ENCODE measurements at regions not wholly inside any gene's neighbourhood (a gene's known extent, or its start where the extent isn't known, plus 50 kb on each side); places are given as distances from the start of the nearest gene placed in this dataset.
A peak's percentile ranks its signal among the peaks of the same experiment; 100 is the strongest.

DNA sequence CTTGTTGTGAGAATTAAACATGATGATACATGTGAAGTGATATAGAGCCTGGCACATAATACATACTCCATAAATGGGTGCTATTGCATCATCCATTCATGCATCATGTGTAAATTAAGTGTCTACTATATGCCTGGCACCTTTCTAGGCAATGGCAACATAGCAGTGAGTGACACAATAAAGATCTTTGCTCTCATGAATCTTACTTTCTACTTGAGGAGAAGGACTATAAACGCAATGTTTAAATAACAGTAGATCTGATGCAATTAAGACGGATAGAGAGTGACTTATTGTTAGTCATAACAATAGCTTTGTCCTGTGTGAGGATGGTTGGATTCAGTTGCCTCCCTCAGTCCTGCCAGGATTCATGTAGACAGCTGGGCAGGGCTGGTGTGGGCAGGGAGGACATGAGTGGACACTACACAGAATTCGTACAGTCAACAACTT, 88.4 kb upstream of the NPAS2 start:
- Mint-ChIP-seq H3K27me3 (peaks cover 22% of the 10 kb centered on the region), H3K4me3 (no peak overlapping the region), H3K4me1 (no peaks in the 10 kb centered on the region), H3K9me3 (peaks cover 3% of the 10 kb centered on the region), H3K36me3 (ENCODE audit: low read depth) (no peaks in the 10 kb centered on the region), H3K27ac (no peak overlapping the region)
- no peak for ATAC-seq (replicated peaks)

DNA sequence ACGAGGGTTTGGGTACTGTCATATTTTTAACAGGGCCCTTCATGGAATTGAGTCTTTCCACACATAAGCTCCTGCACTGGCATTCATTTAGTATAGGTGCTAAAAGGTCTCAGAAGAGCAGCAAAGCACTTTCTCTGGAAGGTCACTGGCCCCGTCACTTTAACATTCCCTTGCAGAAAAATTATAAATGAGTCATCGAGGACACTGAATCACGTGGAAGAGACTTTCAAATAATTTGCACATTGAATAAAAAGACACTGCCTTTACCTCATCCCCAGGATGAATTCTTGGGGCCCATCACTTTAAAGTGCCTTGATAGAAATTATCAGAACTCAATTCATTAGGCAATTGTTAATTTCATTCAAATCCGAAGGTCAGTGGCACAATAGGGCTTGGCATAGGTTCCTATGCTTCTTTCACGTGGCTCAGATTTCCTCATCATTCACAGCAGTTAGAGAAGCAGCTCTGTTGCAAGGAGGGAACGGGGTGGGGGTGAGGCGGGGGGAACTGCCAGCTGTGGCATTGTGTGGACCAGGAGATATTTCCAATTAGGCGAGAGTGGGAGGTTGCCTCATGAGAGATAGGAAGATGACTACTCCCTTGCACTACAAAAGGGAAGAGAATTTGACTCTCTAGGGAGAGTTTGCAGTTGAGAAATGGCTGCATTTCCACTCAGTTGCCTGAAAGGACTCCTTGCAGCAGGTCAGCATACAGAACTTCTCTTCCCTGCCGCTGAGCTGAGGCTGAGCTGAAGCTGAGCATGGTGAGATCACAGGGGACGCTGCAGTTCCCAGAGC, 86.3 kb upstream of the NPAS2 start:
- H3K4me1 Mint-ChIP-seq, result no peaks in the 10 kb centered on the region

DNA sequence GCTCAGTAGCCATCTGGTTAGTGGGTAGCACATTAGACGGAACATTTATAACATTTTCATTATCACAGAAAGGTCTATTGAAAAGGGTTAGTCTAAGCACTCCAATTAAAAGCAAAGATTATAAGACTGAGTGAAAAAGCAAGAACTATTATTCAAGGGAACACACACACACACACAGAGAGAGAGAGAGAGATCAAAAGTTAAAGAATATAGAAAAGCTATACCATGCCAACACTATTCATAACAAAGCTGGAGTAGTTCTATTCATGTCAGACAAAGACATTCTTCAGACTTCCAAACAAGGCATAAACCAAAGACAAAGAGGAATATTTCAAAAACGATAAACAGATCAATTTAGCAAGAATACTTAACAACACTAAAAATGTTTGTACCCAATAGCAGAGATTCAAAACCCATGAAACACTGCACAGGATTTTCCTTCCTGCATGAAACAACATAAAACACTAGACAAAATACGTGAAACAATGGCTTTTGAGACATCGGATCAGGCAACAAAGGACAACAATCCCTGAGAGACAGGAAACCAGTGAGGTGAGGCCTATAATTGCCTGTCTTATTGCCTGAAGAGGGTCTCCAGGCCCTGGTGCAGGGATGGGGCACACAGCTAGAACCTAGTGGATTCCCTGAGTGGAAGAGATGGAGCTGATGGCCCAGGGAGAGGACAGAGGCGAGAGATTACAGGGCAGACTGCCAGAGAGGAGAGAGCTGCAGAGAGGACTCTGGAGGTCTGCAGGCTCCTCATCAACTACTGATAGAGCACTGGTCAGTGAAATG, 83.6 kb upstream of the NPAS2 start:
- Mint-ChIP-seq H3K9me3 (no peaks in the 10 kb centered on the region), H3K4me1 (no peaks in the 10 kb centered on the region), H3K36me3 (ENCODE audit: low read depth) (no peaks in the 10 kb centered on the region), H3K27me3 (peaks cover 24% of the 10 kb centered on the region), H3K4me3 (no peak overlapping the region), H3K27ac (no peak overlapping the region)
- ATAC-seq (replicated peaks), result no peak

More for the DNA sequence above, 86.3 kb upstream of the NPAS2 start:
- Mint-ChIP-seq H3K27ac (no peak overlapping the region), H3K4me3 (no peak overlapping the region), H3K9me3 (peaks cover 3% of the 10 kb centered on the region), H3K27me3 (peaks cover 25% of the 10 kb centered on the region), H3K36me3 (ENCODE audit: low read depth) (no peaks in the 10 kb centered on the region)
- no peak for ATAC-seq (replicated peaks)

DNA sequence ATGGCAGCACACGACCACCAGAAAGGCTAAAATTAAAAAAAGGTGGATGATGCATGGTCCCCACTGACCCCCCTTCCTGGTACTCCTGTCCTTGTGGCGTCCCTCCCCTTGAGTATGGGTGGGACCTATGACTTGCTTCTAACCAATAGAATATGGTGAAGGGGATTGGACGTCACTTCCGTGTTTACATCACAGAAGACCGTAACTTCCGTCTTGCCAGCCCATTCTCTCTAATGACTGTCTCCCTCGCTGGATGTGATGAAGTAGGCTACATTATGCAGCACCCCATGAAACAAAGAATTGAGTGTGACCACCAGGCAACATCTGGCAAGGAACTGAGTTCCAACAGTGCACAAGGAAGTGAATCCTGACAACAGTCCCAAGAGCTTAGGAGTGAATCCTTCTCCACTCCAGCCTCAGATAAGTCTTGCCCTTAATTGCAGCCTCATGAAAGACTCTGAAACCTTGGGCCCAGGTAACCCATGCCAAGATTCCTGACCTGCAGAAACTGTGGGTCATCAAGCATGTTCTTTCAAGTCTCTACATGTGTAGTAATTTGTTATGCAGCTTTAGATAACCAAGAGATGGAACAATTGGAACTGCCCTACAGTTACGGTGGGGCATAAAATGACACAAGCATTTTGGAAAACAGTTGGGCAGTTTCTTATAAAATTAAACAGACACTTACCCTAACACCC, 80.1 kb upstream of the NPAS2 start:
- Mint-ChIP-seq H3K4me3 (no peak overlapping the region), H3K9me3 (no peaks in the 10 kb centered on the region), H3K4me1 (no peaks in the 10 kb centered on the region), H3K27ac (no peak overlapping the region), H3K36me3 (ENCODE audit: low read depth) (no peaks in the 10 kb centered on the region), H3K27me3 (peaks cover 14% of the 10 kb centered on the region)
- ATAC-seq (replicated peaks), result no peak

DNA sequence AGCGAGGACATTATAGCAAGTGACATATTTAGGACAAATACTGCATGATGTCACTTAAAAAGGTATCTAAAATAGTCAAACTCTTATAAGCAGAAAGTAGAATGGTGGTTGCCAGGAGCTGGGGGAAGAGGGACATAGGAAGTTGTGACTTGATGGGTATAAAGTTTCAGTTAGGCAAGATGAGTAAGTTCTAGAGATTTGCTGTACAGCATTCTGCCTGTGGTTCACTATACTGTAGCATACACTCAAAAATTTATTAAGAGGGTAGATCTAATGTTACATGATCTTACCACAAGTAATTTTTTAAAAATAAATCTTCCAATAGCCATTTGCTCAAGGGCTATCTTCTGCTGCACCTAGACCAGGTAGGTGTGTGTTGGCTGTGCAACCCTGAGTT, 78.1 kb upstream of the NPAS2 start:
- Mint-ChIP-seq H3K27ac (no peak overlapping the region), H3K4me3 (no peak overlapping the region), H3K9me3 (no peaks in the 10 kb centered on the region), H3K4me1 (no peaks in the 10 kb centered on the region), H3K36me3 (ENCODE audit: low read depth) (no peaks in the 10 kb centered on the region), H3K27me3 (peaks cover 5% of the 10 kb centered on the region)
- peak; percentile 92 for ATAC-seq (replicated peaks)

DNA sequence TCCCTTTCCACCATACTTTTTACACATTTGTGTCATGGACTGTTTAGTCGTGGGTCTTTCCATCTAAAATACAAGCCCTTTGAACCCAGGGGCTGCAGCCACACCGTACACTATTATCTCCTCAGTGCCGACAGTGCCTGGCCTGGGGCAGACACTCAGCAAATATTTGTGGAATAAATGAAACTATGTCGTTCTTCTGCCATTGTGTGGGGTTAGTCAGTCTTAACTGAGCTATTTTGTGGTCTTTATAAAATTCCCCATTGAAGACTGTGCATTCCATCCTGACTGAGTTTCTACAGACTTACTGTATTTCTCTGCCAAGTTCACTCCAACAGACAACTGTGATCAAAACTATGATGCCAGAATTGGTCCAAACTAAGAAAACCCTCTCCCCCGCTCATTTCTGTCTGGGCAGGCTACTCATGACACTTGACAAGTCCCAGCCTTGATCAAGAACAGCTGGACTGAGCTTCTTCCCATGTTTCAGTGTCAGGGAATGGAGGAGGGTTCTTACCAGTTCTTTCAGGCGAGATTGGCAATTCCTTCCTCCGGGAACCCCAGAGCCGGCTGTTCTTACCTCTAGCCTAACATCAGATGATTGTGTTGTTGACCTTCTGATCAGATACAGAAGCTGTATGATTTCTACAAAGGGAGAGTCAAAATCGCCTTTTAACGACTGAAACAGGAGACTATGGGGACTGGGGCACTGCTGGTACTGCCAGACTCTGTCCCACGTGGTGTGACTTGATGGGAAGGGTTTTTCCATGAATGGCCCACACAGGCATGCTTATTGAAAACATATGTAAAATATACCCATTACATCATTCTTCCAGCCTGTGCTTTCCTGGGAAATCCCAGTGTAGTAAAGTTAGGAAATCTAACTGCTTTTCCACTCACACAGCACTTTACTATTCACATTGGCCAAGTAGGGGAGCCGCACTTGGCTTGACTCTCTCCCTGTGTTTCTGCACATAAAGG, 77.4 kb upstream of the NPAS2 start:
- Mint-ChIP-seq H3K4me1 (no peaks in the 10 kb centered on the region), H3K9me3 (no peaks in the 10 kb centered on the region), H3K4me3 (no peak overlapping the region), H3K27me3 (peaks cover 5% of the 10 kb centered on the region), H3K27ac (no peak overlapping the region), H3K36me3 (ENCODE audit: low read depth) (no peaks in the 10 kb centered on the region)
- ATAC-seq (replicated peaks), result peak; percentile 71

DNA sequence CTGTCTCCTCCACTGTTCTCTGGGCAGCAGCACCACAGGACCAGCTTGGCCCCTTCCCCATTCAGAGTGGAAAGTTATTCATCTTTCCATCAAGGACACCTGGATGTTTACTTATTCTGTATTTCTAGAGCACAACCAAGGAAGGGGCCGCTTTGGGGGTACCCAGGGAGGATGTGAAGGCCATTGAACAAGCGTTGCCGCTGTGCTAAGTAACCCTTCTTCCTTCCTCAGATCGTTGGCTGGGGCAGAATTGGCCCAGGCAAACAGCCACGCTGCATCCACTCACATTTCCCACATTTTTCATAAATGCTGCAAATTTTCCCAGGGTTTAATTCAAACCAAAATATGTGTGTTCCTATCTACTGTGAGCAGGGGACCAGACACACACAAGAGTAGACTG, 76.2 kb upstream of the NPAS2 start:
- H3K27me3 Mint-ChIP-seq, result peaks cover 2% of the 10 kb centered on the region
- no peak overlapping the region for H3K27ac Mint-ChIP-seq
- no peaks in the 10 kb centered on the region for H3K9me3 Mint-ChIP-seq
- ATAC-seq (replicated peaks), result no peak
- H3K4me3 Mint-ChIP-seq, result no peak overlapping the region
- H3K36me3 Mint-ChIP-seq (ENCODE audit: low read depth), result no peaks in the 10 kb centered on the region
- no peaks in the 10 kb centered on the region for H3K4me1 Mint-ChIP-seq

DNA sequence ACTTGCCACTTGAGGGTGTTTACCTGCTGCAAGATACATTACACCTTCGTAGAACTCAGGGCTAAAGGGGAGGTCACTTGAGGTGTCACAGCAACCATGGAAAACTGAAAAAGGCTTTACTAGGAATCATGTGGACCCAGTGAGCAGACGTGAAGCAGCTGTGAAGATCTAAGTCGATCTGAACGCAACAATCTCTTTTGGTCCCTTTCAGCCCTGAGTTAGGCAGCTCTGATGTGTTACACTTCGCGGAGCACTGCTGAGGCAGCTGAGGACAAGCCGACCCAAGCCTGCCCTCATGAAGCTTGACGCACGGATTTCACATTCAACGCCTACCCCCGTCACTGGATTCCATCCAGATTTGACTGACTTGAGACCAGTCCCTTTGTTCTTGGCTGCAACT, 75.8 kb upstream of the NPAS2 start:
- no peak overlapping the region for H3K4me3 Mint-ChIP-seq
- H3K9me3 Mint-ChIP-seq, result no peaks in the 10 kb centered on the region
- H3K27me3 Mint-ChIP-seq, result no peaks in the 10 kb centered on the region
- H3K36me3 Mint-ChIP-seq (ENCODE audit: low read depth), result no peaks in the 10 kb centered on the region
- no peak for ATAC-seq (replicated peaks)
- no peak overlapping the region for H3K27ac Mint-ChIP-seq
- H3K4me1 Mint-ChIP-seq, result no peaks in the 10 kb centered on the region

DNA sequence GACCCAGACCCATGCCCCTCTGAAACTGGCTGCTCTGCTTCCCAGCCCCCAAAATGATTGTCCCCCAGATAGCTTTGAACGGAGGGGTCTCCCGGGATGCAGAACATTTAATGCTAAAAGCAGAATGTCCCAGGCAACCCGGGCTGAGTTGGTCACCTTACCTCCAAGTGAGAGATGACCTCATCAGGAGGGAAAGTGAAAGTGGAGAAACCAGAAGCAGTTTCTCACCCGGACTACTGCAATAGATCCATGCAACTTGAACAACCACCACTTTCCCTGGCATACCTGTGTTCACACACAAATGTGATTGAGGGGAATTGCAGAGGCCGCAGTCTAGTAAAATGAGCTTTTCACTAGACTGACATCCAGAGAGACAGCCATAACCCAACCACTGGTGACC, 75.3 kb upstream of the NPAS2 start:
- H3K4me3 Mint-ChIP-seq, result no peak overlapping the region
- H3K9me3 Mint-ChIP-seq, result no peaks in the 10 kb centered on the region
- H3K27ac Mint-ChIP-seq, result no peak overlapping the region
- no peaks in the 10 kb centered on the region for H3K36me3 Mint-ChIP-seq (ENCODE audit: low read depth)
- no peak for ATAC-seq (replicated peaks)
- no peaks in the 10 kb centered on the region for H3K27me3 Mint-ChIP-seq
- no peaks in the 10 kb centered on the region for H3K4me1 Mint-ChIP-seq

DNA sequence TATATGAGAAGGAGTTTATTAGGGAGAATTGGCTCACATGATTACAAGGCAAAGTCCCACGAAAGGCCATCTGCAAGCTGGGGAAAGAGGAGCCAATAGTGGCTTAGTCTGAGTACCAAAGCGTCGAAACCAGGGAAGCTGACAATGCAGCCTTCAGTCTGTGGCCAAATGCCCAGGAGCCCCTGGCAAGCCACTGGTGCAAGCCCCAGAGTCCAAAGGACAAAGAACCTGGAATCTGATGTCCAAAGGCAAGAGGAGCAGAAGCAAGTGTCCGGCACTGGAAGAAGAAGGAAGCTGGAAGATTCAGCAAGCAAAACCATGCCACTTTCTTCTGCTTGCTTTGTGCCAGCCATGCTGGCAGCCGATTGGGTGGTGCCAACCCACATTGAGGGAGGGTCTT, 74.3 kb upstream of the NPAS2 start:
- Mint-ChIP-seq H3K36me3 (ENCODE audit: low read depth) (no peaks in the 10 kb centered on the region), H3K9me3 (no peaks in the 10 kb centered on the region), H3K27me3 (no peaks in the 10 kb centered on the region), H3K4me1 (no peaks in the 10 kb centered on the region), H3K4me3 (no peak overlapping the region), H3K27ac (no peak overlapping the region)
- ATAC-seq (replicated peaks), result no peak

DNA sequence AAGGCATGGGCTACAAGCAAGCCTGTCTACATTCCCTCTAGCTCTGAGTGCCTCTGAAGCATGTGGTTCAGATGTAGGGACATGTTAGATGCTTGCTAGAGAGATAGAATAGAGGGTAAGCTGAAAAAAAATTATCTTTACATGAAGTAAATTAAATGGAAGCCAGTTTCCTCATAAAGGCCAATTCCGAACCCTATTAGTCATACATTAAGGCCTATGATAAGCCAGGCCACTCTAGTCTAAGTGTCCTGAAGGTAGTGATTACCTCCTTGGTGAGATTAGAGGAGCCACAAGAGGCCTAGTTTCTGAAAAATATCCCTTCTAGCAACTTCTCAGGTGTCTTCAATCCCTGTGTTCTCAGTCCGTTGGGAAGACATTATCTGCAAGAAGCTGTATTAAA, 72.4 kb upstream of the NPAS2 start:
- no peak overlapping the region for H3K27ac Mint-ChIP-seq
- no peak overlapping the region for H3K4me3 Mint-ChIP-seq
- H3K27me3 Mint-ChIP-seq, result peaks cover 3% of the 10 kb centered on the region
- H3K4me1 Mint-ChIP-seq, result peaks cover 5% of the 10 kb centered on the region
- H3K9me3 Mint-ChIP-seq, result no peaks in the 10 kb centered on the region
- no peaks in the 10 kb centered on the region for H3K36me3 Mint-ChIP-seq (ENCODE audit: low read depth)
- no peak for ATAC-seq (replicated peaks)

DNA sequence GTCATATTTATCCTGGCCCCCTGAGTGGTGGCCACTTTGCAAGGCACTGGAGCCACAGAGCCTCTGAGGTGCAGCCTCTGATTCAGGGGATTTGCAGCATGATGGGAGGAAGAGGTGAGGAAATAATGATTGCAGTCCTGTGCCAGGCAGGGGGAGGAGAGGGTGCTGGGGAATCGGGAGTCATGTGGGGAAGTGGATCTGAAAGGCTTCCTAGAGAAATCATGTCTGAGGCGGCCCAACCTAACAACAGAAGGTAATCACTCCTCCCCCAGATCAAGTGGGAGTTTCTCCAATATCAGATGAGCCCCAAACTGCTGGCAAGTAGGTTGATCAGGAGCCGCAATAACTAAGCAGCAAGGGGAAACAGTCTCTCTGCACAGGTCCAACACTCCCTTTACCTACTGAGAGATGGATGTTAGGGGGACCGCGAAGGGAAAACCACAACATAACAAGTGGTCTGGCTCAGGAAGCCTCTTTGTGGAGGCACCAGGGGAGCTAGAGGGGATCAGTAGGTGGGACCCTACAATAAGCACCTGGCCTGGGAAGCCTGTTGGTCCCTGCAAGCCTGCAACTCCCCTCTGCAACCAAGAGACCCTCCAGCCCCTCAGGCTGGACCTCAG, 71.8 kb upstream of the NPAS2 start:
- peaks cover 6% of the 10 kb centered on the region for H3K4me1 Mint-ChIP-seq
- H3K4me3 Mint-ChIP-seq, result no peak overlapping the region
- H3K27ac Mint-ChIP-seq, result no peak overlapping the region
- H3K36me3 Mint-ChIP-seq (ENCODE audit: low read depth), result no peaks in the 10 kb centered on the region
- ATAC-seq (replicated peaks), result no peak
- H3K27me3 Mint-ChIP-seq, result peaks cover 3% of the 10 kb centered on the region
- H3K9me3 Mint-ChIP-seq, result no peaks in the 10 kb centered on the region

DNA sequence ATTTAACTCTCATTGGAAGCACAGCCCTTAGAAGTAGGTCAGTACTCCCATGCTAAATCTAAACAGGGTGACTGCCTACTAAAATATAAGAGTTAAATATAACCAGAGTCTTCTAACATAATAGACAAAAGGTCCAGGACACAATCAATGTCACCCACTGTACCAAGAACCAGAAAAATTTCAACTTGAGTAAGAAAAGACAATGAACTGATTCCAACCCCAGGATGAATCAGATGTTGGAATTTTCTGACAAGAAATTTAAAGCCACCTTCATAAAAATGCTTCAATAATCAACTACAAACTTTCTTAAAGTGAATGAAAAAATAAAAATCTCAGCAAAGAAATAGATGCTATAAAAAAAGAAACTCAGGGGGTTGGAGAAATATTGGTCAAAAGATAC, 71.3 kb upstream of the NPAS2 start:
- peaks cover 6% of the 10 kb centered on the region for H3K4me1 Mint-ChIP-seq
- H3K4me3 Mint-ChIP-seq, result no peak overlapping the region
- H3K9me3 Mint-ChIP-seq, result no peaks in the 10 kb centered on the region
- no peak for ATAC-seq (replicated peaks)
- H3K36me3 Mint-ChIP-seq (ENCODE audit: low read depth), result no peaks in the 10 kb centered on the region
- H3K27ac Mint-ChIP-seq, result no peak overlapping the region
- H3K27me3 Mint-ChIP-seq, result peaks cover 3% of the 10 kb centered on the region
